ENCODE measurements at regions not wholly inside any gene's neighbourhood (a gene's known extent, or its start where the extent isn't known, plus 50 kb on each side); places are given as distances from the start of the nearest gene placed in this dataset.

- TF ChIP-seq CTCF (IDR thresholded peaks at IDR 0.05) = no peak
- TF ChIP-seq POLR2A (IDR thresholded peaks at IDR 0.05) = no peak
- TF ChIP-seq EP300 (IDR thresholded peaks at IDR 0.05) = no peak
Measured at GRCh38 chr22:48957311-48957986, 870.2 kb downstream of the BRD1 start.

Measured in tibial nerve (tissue), 4 donors.